ENCODE measurements at regions not wholly inside any gene's neighbourhood (a gene's known extent, or its start where the extent isn't known, plus 50 kb on each side); places are given as distances from the start of the nearest gene placed in this dataset.

GRCh38 chr11:121723246-121723741 is 270.5 kb upstream of the SORL1-AS1 start:
- Histone ChIP-seq H3K4me1 (peaks cover 0 to 8% of the 10 kb centered on the region in 2 donors), H3K4me3 (peak overlapping the region; percentile 43 to 56 (median 50)), H3K27ac (peak overlapping the region in 1 of 4 donors; percentile 32), H3K36me3 (no peaks in the 10 kb centered on the region), H3K9me3 (no peaks in the 10 kb centered on the region), H3K27me3 (no peaks in the 10 kb centered on the region)
- ATAC-seq (no peak), DNase-seq (no peak)
- in situ Hi-C loops (cut with MboI; ENCODE audit: low sequenced_read_pairs in 4 of 4) = no loop called here
- intact Hi-C loops (cut with DNase I; ENCODE audit: low total_unique reads) = no loop called here
- TF ChIP-seq CTCF (IDR thresholded peaks at IDR 0.05 in 4 of 5, conservative IDR thresholded peaks at IDR 0.05 in 1 of 5) = no peak
- no peak for TF ChIP-seq POLR2A (IDR thresholded peaks at IDR 0.05)

- ATAC-seq = peak; percentile 77 to 86
- in situ Hi-C loops (cut with MboI; ENCODE audit: low sequenced_read_pairs in 4 of 4) = no loop called here
- Histone ChIP-seq H3K36me3 (no peaks in the 10 kb centered on the region), H3K9me3 (no peaks in the 10 kb centered on the region), H3K27ac (peak overlapping the region; percentile 2 to 61 (median 38)), H3K4me3 (peak overlapping the region; percentile 43 to 56 (median 50)), H3K4me1 (peaks cover 0 to 8% of the 10 kb centered on the region in 2 donors), H3K27me3 (no peaks in the 10 kb centered on the region)
- TF ChIP-seq POLR2A (IDR thresholded peaks at IDR 0.05) (peak in 1 of 2 donors; percentile 42), CTCF (IDR thresholded peaks at IDR 0.05 in 4 of 5, conservative IDR thresholded peaks at IDR 0.05 in 1 of 5) (no peak)
- DNase-seq = peak; percentile 40 to 43
- intact Hi-C loops (cut with DNase I; ENCODE audit: low total_unique reads) = no loop called here
These were observed 269.9 kb upstream of the SORL1-AS1 start for GRCh38 chr11:121722431-121723245.

- DNase-seq = no peak
- in situ Hi-C loops (cut with MboI; ENCODE audit: low sequenced_read_pairs in 4 of 4) = no loop called here
These were observed 269.2 kb upstream of the SORL1-AS1 start for GRCh38 chr11:121721961-121722360.

GRCh38 chr11:121721448-121721847 is 268.7 kb upstream of the SORL1-AS1 start:
- no peak for ATAC-seq
- intact Hi-C loops (cut with DNase I; ENCODE audit: low total_unique reads) = no loop called here
- H3K27ac ChIP-seq = no peak overlapping the region

More at GRCh38 chr11:121721961-121722360, 269.2 kb upstream of the SORL1-AS1 start:
- H3K4me3 ChIP-seq = peak overlapping the region; percentile 43 to 56 (median 50)
- intact Hi-C loops (cut with DNase I; ENCODE audit: low total_unique reads) = no loop called here
- ATAC-seq = no peak
- no peaks in the 10 kb centered on the region for H3K27me3 ChIP-seq
- no peak for TF ChIP-seq POLR2A (IDR thresholded peaks at IDR 0.05)
- TF ChIP-seq CTCF (IDR thresholded peaks at IDR 0.05 in 4 of 5, conservative IDR thresholded peaks at IDR 0.05 in 1 of 5) = no peak
- peak overlapping the region in 2 of 4 donors; percentile 35 to 61 for H3K27ac ChIP-seq
- H3K4me1 ChIP-seq = peaks cover 0 to 8% of the 10 kb centered on the region in 2 donors
- no peaks in the 10 kb centered on the region for H3K9me3 ChIP-seq
- H3K36me3 ChIP-seq = no peaks in the 10 kb centered on the region

More at GRCh38 chr11:121721448-121721847, 268.7 kb upstream of the SORL1-AS1 start:
- H3K4me3 ChIP-seq = no peak overlapping the region
- H3K9me3 ChIP-seq = no peaks in the 10 kb centered on the region
- peaks cover 0 to 8% of the 10 kb centered on the region in 2 donors for H3K4me1 ChIP-seq
- in situ Hi-C loops (cut with MboI; ENCODE audit: low sequenced_read_pairs in 4 of 4) = no loop called here
- no peaks in the 10 kb centered on the region for H3K36me3 ChIP-seq
- no peak for TF ChIP-seq CTCF (IDR thresholded peaks at IDR 0.05 in 4 of 5, conservative IDR thresholded peaks at IDR 0.05 in 1 of 5)
- TF ChIP-seq POLR2A (IDR thresholded peaks at IDR 0.05) = no peak
- no peaks in the 10 kb centered on the region for H3K27me3 ChIP-seq
- DNase-seq = no peak
